GM19328 (cell line): ENCODE measurements at regions not wholly inside any gene's neighbourhood (a gene's known extent, or its start where the extent isn't known, plus 50 kb on each side); places are given as distances from the start of the nearest gene placed in this dataset.

Source experiments
- ATAC-seq: cut with Tn5 transposase; IDR thresholded peaks from one replicate; pipeline ENCODE4 v1.9.1; 2021; ENCODE audit warnings: mild to moderate bottlenecking, moderate library complexity; ENCODE audit not compliant: unreplicated experiment

GRCh38 chr5:135236228-135236907, 162.7 kb downstream of the MACROH2A1 start:
- ATAC-seq = no peak

- no peak for ATAC-seq
Observed at GRCh38 chr5:135235551-135236227, 163.3 kb downstream of the MACROH2A1 start.

- ATAC-seq = no peak
Observed at GRCh38 chr5:135234666-135235401, 164.2 kb downstream of the MACROH2A1 start.

- no peak for ATAC-seq
Observed at GRCh38 chr5:135234242-135234641, 164.8 kb downstream of the MACROH2A1 start.

- no peak for ATAC-seq
Observed at GRCh38 chr5:135233477-135233876, 165.6 kb downstream of the MACROH2A1 start.

- ATAC-seq = no peak
Observed at GRCh38 chr5:135232958-135233357, 166.1 kb downstream of the MACROH2A1 start.

GRCh38 chr5:135231289-135231688, 167.7 kb downstream of the MACROH2A1 start:
- no peak for ATAC-seq

- no peak for ATAC-seq
Observed at GRCh38 chr5:135230251-135230925, 168.6 kb downstream of the MACROH2A1 start.

- ATAC-seq = no peak
Observed at GRCh38 chr5:135229679-135230132, 169.3 kb downstream of the MACROH2A1 start.

- no peak for ATAC-seq
Observed at GRCh38 chr5:135229122-135229521, 169.9 kb downstream of the MACROH2A1 start.

- no peak for ATAC-seq
Observed at GRCh38 chr5:135228222-135228621, 170.8 kb downstream of the MACROH2A1 start.

GRCh38 chr5:135227064-135228022, 171.7 kb downstream of the MACROH2A1 start:
- no peak for ATAC-seq

- ATAC-seq = no peak
Observed at GRCh38 chr5:135225856-135226560, 173.0 kb downstream of the MACROH2A1 start.

GRCh38 chr5:135223891-135224625, 175.0 kb downstream of the MACROH2A1 start:
- ATAC-seq = no peak

- no peak for ATAC-seq
Observed at GRCh38 chr5:135223404-135223803, 175.6 kb downstream of the MACROH2A1 start.

GRCh38 chr5:135222771-135223170, 176.3 kb downstream of the MACROH2A1 start:
- ATAC-seq = no peak

GRCh38 chr5:135222171-135222681, 176.8 kb downstream of the MACROH2A1 start:
- no peak for ATAC-seq

GRCh38 chr5:135221696-135222095, 177.3 kb downstream of the MACROH2A1 start:
- no peak for ATAC-seq

GRCh38 chr5:135221187-135221473, 177.9 kb downstream of the MACROH2A1 start:
- no peak for ATAC-seq
